K562 (cell line): ENCODE measurements at regions not wholly inside any gene's neighbourhood (a gene's known extent, or its start where the extent isn't known, plus 50 kb on each side); places are given as distances from the start of the nearest gene placed in this dataset.

Experiments
- ATAC-seq: fragments of 200-7000 bp; cut with Tn5 transposase; 3 replicates; pipeline ENCODE4 v1.9.1; 2020; ENCODE audit warnings: moderate library complexity
- BruUV-seq: library from RNA; stranded (reverse); fragments of 400-500 nt; replicated peaks from 2 replicates; lab custom pipeline; 2021; lab: Mats Ljungman, UMichigan
- CTCF ChIA-PET: fragments of 300-600 bp; formaldehyde crosslinking; extraction: SDS; loops from one replicate; lab custom pipeline; 2021; ENCODE audit warnings: low intra/inter-chr PET ratio; lab: Yijun Ruan, JAX
- POLR2A ChIA-PET: fragments of 300-600, 350-650 bp; sonication (Branson Sonifier 250); formaldehyde crosslinking; extraction: SDS; loops from one replicate; lab custom pipeline; 2021; ENCODE audit warnings: antibody characterized with exemption, inconsistent platforms; lab: Yijun Ruan, JAX
- DNase-seq, 4 experiments: peaks; one replicate each; pipeline versions ENCODE4 v3.0.0 to v3.0.0-alpha.2; 2011 to 2018; ENCODE audit warnings: low spot score in 3 of 4, mixed read lengths in 3 of 4; ENCODE audit errors: extremely low read depth in 1 of 4
- FAIRE-seq: peaks from 2 replicates; lab custom pipeline; 2011; peaks lifted over from hg19 to GRCh38; lab: Jason Lieb, UNC
- H2AFZ ChIP-seq: 2 replicates; pipeline ENCODE4 v1.6.0; 2011; ENCODE audit warnings: low read depth, low read length, control low read depth, inconsistent platforms
- H3K27ac ChIP-seq: fragments of 200-600 bp; 3 replicates; pipeline ENCODE4 v1.8.0; 2011; ENCODE audit warnings: low read depth, mild to moderate bottlenecking, control low read depth, inconsistent platforms, low read length, moderate library complexity, mixed read lengths; ENCODE audit errors: extremely low read depth
- H3K27me3 ChIP-seq, 2 experiments: fragments of 300-600 bp in 1 of 2; 2 replicates in 1 of 2; 3 replicates in 1 of 2; pipeline versions ENCODE4 v1.6.0 to v1.8.0; 2011; ENCODE audit warnings: inconsistent platforms in 2 of 2, low read length in 2 of 2, mild to moderate bottlenecking in 1 of 2, mixed read lengths in 1 of 2, moderate library complexity in 1 of 2; ENCODE audit not compliant: control insufficient read depth in 2 of 2, insufficient read depth in 2 of 2
- H3K36me3 ChIP-seq: fragments of 300-600 bp; 3 replicates; pipeline ENCODE4 v1.8.0; 2011; ENCODE audit warnings: mild to moderate bottlenecking, low read length, inconsistent platforms; ENCODE audit not compliant: control insufficient read depth, insufficient read depth
- H3K4me1 ChIP-seq, 2 experiments: fragments of 200-600 bp in 1 of 2; replicated peaks in 1 of 2; 2 replicates in 1 of 2; 3 replicates in 1 of 2; pipeline versions ENCODE4 v1.5.1 to v1.8.0; 2011; ENCODE audit warnings: inconsistent platforms in 2 of 2, low read length in 2 of 2, mild to moderate bottlenecking in 1 of 2, mixed read lengths in 1 of 2, moderate library complexity in 1 of 2; ENCODE audit not compliant: control insufficient read depth in 2 of 2, insufficient read depth in 2 of 2
- H3K4me2 ChIP-seq: 2 replicates; pipeline ENCODE4 v1.6.1; 2011; ENCODE audit warnings: low read length, control low read depth, inconsistent platforms, mixed read lengths; ENCODE audit not compliant: insufficient read depth
- H3K4me3 ChIP-seq: fragments of 200-600 bp; sonication (generic), shearing (Covaris generic); 2 replicates; pipeline ENCODE4 v1.5.1; 2016; ENCODE audit warnings: control low read depth, inconsistent platforms
- H3K79me2 ChIP-seq: fragments of 200-600 bp; 3 replicates; pipeline ENCODE4 v1.8.0; 2011; ENCODE audit warnings: low read length, inconsistent platforms; ENCODE audit not compliant: control insufficient read depth, insufficient read depth
- H3K9ac ChIP-seq, 2 experiments: 2 replicates each; pipeline versions ENCODE4 v1.6.0 to v1.6.1; 2011; ENCODE audit warnings: low read depth in 2 of 2, low read length in 2 of 2, control low read depth in 1 of 2, inconsistent platforms in 1 of 2, mild to moderate bottlenecking in 1 of 2, mixed read lengths in 1 of 2; ENCODE audit not compliant: insufficient read depth in 1 of 2
- H3K9me1 ChIP-seq: one replicate; pipeline ENCODE4 v1.6.0; 2011; ENCODE audit warnings: inconsistent platforms, mild to moderate bottlenecking, low read length, moderate library complexity; ENCODE audit not compliant: control insufficient read depth, insufficient read depth
- H3K9me3 ChIP-seq: replicated peaks from 2 replicates; pipeline ENCODE4 v1.5.1; 2011; ENCODE audit warnings: low read depth, low read length, inconsistent platforms; ENCODE audit not compliant: control insufficient read depth, insufficient read depth
- H4K20me1 ChIP-seq: replicated peaks from 2 replicates; pipeline ENCODE4 v1.6.1; 2011; ENCODE audit warnings: low read length, inconsistent platforms, mixed read lengths; ENCODE audit not compliant: control insufficient read depth, insufficient read depth
- ESRRA ChIP-seq: fragments of 450-650 bp; IDR thresholded peaks from 2 replicates; pipeline ENCODE4 v1.6.1; 2014; ENCODE audit warnings: low read depth, mild to moderate bottlenecking, moderate library complexity, borderline replicate concordance
- ESRRB ChIP-seq: fragments of 250-450 bp; sonication (Bioruptor Pico); IDR thresholded peaks from 2 replicates; pipeline ENCODE4 v1.5.0; 2020; ENCODE audit warnings: mild to moderate bottlenecking, moderate library complexity, borderline replicate concordance
- GABPA ChIP-seq: fragments of 200-800 bp; sonication (Bioruptor generic); conservative IDR thresholded peaks from 2 replicates; pipeline ENCODE4 v1.6.1; 2016; ENCODE audit warnings: low read depth, missing genetic modification characterization, missing compliant biosample characterization
- NFXL1 ChIP-seq: fragments of 450-650 bp; formaldehyde crosslinking; IDR thresholded peaks from 2 replicates; pipeline ENCODE4 v1.4.0; 2021; ENCODE audit warnings: mild to moderate bottlenecking
- SFPQ ChIP-seq: fragments of 200-400 bp; formaldehyde crosslinking; IDR thresholded peaks from 2 replicates; pipeline ENCODE4 v1.6.1; 2017; ENCODE audit warnings: mild to moderate bottlenecking, low read depth, low read length, moderate library complexity
- STAT5A ChIP-seq: IDR thresholded peaks from 2 replicates; pipeline ENCODE4 v1.6.1; 2012; ENCODE audit warnings: low read length, inconsistent platforms, borderline replicate concordance
- WGBS: fragments of 100-300 bp; shearing (Covaris generic); methylation state at CpG from one replicate; pipeline ENCODE4 v1.1.6; 2016; ENCODE audit warnings: low coverage, mixed read lengths; ENCODE audit not compliant: insufficient coverage; ENCODE audit errors: missing lambda C conversion rate; 5-methylcytosine and 5-hydroxymethylcytosine counted together
- in situ Hi-C: fragments of 300-500 bp; cut with MboI; formaldehyde crosslinking; loops from 4 replicates; pipeline ENCODE4 v1.15.0; 2018; ENCODE audit warnings: inconsistent platforms, mixed read lengths
- intact Hi-C: fragments of 100-400 bp; cut with micrococcal nuclease; formaldehyde crosslinking; loops from 2 replicates; pipeline ENCODE4 v1.14.2; 2022

- H3K27ac ChIP-seq: no peak overlapping the region
- CTCF ChIA-PET: no interaction called here
- H3K27me3 ChIP-seq: 0 out of 5 replicates have a peak, but pooled peaks cover 0 to under 1% of the 10 kb centered on the region in 2 experiments
- H4K20me1 ChIP-seq: no peaks in the 10 kb centered on the region
- POLR2A ChIA-PET: no interaction called here
- H3K9me1 ChIP-seq: no peaks in the 10 kb centered on the region
- BruUV-seq: no TSS peak
- TF ChIP-seq GABPA (tag) (no peak), STAT5A (no peak), ESRRB (CRISPR knock-in tag) (no peak), ESRRA (no peak), SFPQ (no peak), NFXL1 (CRISPR knock-in tag) (no peak)
- TF ChIP-seq, all 486 proteins: peak for 0
- Histone ChIP-seq H3K79me2 (no peaks in the 10 kb centered on the region), H3K36me3 (no peaks in the 10 kb centered on the region), H3K4me1 (no peaks in the 10 kb centered on the region), H3K4me2 (no peak overlapping the region), H3K9me3 (no peaks in the 10 kb centered on the region), H3K4me3 (no peak overlapping the region), H2AFZ (no peak overlapping the region), H3K9ac (no peak overlapping the region)
- in situ Hi-C loops: no loop called here
- 0% methylated on average over 3 of the region's 3 CpGs for whole genome bisulfite sequencing
- DNase-seq: no peak
- ATAC-seq: no peak
- intact Hi-C loops: no loop called here
- no peak for FAIRE-seq
These were observed 161.9 kb upstream of the PRNP start for GRCh38 chr20:4524307-4524706.
